NAMALWA (cell line): ENCODE measurements at regions not wholly inside any gene's neighbourhood (a gene's known extent, or its start where the extent isn't known, plus 50 kb on each side); places are given as distances from the start of the nearest gene placed in this dataset.
A peak's percentile ranks its signal among the peaks of the same experiment; 100 is the strongest.
"Not testable (repeated sequence)": the region's sequence is repeated elsewhere in the genome, so short reads cannot be mapped to it uniquely, and the experiment has no call there.

Experiments used
- DNase-seq: peaks from one replicate; pipeline ENCODE4 v3.0.0-alpha.2; 2015; ENCODE audit warnings: low spot score

- not testable (repeated sequence) for DNase-seq
These were observed 68.8 kb upstream of the WIPI2 start for GRCh38 chr7:5121256-5121655.

- not testable (repeated sequence) for DNase-seq
These were observed 58.8 kb upstream of the WIPI2 start for GRCh38 chr7:5131238-5131637.

GRCh38 chr7:5132539-5132938 is 57.5 kb upstream of the WIPI2 start:
- no peak for DNase-seq

- peak; percentile 71 for DNase-seq
These were observed 50.0 kb upstream of the WIPI2 start for GRCh38 chr7:5139998-5140397.
